Hematopoietic multipotent progenitor cell treated with erythropoietin and hydrocortisone succinate and interleukin-3 and kit ligand, for 15 days (in vitro differentiated cells): ENCODE measurements at regions not wholly inside any gene's neighbourhood (a gene's known extent, or its start where the extent isn't known, plus 50 kb on each side); places are given as distances from the start of the nearest gene placed in this dataset.

Experiments
- DNase-seq: peaks from one replicate; pipeline ENCODE4 v3.0.0-alpha.2; 2015; ENCODE audit warnings: low spot score

- DNase-seq, result no peak
Observed at GRCh38 chr6:168773788-168774187, 332.8 kb downstream of the SMOC2 start.

DNA sequence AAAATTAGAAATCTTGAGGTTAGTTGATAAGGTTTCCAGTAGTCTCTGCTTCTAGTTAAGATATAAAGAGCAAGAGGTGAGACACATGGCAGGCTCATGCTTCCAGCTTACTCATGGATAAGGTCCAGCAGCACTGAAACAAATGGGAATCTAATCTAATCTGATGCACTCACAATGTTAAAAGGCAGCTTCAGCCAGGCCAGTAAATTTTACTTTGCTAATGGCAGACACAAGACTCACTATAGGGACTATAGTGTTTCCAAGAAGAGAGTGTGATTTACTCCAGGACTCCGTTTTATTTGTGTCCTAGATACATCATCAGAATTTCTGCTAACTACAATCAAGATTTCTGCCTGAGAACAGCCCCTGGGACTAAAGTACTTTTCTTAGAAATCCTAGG, 324.8 kb downstream of the SMOC2 start:
- DNase-seq, result no peak

DNA sequence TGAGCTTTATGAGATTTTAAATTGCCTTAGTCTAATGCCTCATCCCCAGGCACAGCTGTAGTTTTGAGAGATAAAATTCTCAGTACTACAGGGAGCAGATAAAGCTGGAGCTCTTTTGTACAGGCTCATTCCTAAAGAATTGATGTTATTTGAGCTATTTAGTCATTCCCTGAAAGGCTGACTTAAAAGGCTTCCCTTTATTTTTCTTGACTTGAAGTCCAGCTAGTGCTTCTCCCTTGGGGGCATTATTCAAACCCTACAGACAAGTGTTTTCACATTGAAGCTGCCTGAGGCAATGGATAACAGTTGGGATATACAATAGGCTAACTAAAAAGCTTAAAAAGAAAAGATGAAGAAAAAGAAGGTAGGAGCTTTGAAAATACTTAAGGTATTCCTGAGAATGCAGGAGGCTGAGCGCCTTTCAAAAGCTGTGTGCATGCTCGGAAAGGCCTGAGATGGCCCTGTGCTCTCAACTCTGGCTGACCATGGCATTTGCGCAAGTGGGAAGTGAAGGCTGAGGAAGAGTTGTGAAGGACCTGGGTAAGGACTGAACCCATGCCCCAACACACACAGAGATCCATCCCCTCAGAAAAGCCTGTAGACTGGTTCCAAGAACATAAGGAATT, 315.1 kb downstream of the SMOC2 start:
- DNase-seq, result no peak

- no peak for DNase-seq
Observed at GRCh38 chr6:168746643-168747042, 305.7 kb downstream of the SMOC2 start.

- DNase-seq, result no peak
Observed at GRCh38 chr6:168746013-168746412, 305.0 kb downstream of the SMOC2 start.

- DNase-seq, result no peak
Observed at GRCh38 chr6:168744861-168745260, 303.9 kb downstream of the SMOC2 start.

- DNase-seq, result no peak
Observed at GRCh38 chr6:168741942-168742782, 301.2 kb downstream of the SMOC2 start.

DNA sequence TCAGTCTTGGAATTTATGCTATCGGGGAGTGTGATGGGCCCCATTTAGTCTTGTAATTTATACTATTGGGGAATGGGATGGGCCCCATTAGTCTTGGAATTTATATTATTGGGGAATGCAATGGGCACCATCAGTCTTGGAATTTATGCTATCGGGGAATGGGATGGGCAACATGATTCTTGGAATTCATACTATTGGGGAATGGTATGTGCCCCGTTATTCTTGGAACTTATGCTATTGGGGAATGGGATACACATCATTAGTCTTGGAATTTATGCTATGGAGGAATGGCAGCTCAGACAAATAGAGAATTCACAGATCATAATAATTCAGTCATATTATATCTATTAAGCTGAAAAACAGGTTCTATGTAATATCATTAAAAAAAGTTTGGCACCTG, 300.3 kb downstream of the SMOC2 start:
- no peak for DNase-seq

GRCh38 chr6:168739381-168739780, 298.4 kb downstream of the SMOC2 start:
- no peak for DNase-seq

DNA sequence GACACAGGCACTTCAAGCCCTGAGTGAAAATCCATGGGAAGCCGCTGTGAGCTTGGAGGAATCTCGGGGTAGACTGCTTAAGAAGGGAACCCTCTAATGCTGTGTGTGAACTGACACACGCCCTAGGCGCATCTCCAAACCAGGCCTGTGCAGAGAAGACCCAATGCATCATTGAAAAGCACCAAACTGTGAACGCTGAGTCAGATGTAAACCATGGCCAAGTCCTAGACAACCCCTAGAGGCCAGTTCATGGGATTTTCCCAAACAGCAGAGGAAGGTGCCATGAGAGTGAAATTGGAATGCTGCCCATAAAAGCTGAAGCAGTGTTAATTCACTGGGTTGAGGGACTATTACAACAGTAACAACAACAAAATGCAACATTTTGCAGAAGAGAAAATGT, 296.5 kb downstream of the SMOC2 start:
- no peak for DNase-seq

GRCh38 chr6:168737014-168737413, 296.0 kb downstream of the SMOC2 start:
- DNase-seq, result no peak

- no peak for DNase-seq
Observed at GRCh38 chr6:168736039-168736438, 295.1 kb downstream of the SMOC2 start.

DNA sequence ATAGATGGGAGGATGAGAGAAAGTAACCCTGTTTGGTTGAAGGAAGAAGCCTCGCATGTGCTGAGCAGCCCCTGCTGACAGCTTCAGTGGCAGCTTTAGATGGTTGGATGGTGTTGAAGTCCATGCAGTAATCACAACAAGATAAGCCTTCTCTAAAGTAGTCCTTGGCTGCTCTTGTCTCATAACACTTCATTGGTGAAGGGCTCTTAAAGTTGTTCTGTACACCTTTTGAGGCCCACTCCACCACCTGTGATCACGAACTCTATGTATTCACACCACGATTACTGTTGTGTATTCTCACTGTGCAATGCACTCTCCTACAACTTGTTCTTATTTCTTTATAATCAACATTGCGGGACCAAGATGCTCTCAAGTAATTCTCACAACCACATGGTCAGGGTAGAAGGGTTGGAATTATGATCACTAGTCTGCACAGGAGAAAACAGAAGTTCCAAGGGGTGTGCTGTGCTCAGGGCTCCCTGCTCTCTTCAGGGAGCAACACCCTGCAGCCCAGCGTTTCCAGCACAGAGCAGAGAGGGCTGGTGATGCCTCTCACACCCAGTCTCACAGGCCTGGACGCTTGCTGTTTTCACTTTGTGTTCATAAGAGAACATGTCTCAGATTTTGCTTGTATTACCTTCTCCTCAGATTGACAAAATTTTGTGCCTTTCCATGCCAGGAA, 294.4 kb downstream of the SMOC2 start:
- no peak for DNase-seq

- DNase-seq, result no peak
Observed at GRCh38 chr6:168734523-168734922, 293.5 kb downstream of the SMOC2 start.

DNA sequence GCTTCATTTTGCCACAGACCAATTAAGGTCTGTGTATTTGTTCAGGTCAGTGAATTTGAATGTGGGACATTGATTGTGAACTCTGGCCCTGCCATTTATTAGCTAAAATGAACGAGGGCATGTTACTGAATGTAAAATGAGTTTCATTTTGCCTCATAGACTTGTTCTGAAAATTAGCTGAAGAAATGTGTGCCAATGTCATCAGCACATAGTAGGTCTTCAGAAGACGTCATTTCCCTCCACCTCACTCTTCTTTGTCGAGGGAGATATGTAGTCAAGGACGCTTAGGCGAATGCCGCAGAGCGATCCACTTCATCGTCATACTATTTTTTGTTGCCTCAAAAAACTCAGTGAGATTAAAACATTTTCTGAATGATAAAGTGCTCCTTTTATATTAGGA, 291.7 kb downstream of the SMOC2 start:
- DNase-seq, result no peak

DNA sequence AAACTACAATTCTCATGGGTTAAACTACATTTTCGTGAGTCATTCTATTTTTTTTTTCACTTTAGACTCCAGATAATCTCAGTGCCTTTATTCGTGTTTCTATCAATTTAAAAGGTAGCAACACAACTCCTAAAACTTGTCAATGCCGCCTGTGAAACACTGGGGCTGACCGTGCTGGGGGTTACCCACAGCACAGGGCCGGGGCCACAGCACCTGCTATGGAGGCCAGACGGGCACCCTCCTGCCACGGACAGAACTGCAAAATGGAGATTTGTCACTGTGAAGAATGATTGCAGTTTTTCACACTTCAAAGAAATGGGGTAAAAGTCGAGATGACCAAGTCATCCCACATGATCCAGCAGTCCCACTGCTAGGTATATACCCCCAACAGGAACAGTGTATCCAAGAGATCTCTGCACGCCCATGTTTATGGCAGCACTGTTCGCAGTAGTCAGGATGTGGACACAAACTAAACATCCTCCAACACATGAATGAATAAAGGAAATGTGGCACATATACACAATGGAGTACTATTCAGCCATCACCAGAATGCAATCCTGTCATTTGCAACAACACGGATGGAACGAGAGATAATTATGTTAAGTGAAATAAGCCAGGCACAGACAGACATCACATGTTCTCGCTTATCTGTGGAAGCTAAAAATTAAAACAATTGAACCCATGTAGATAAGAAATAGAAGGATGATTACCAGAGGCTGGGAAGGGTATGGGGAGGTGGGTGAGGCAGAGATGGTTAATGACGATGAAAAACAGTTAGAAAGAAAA, 290.1 kb downstream of the SMOC2 start:
- DNase-seq, result no peak

- no peak for DNase-seq
Observed at GRCh38 chr6:168728056-168728455, 287.1 kb downstream of the SMOC2 start.

- no peak for DNase-seq
Observed at GRCh38 chr6:168726312-168726856, 285.4 kb downstream of the SMOC2 start.

DNA sequence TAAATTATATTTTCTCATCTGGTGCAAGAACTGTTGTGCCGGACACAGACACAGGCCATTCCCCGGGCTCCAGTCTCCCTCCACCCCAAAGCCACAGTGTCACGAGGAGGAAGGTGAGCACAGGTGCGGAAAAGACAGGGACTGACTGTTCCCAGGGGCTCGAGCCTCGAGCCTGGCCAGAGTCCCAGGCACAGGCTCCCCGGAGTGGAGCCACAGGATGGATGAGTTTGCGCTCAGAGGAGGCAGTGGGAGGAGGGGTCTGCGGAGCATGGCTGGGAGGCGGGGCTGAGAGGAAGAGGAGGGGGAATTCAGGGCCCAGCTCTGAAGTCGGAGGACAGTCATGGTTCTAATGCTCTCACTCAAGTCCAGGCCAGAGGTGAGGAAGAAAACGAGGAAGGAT, 284.8 kb downstream of the SMOC2 start:
- no peak for DNase-seq

- no peak for DNase-seq
Observed at GRCh38 chr6:168724669-168725570, 283.9 kb downstream of the SMOC2 start.

- DNase-seq, result no peak
Observed at GRCh38 chr6:168724033-168724432, 283.0 kb downstream of the SMOC2 start.
